GM19025 (cell line): ENCODE measurements at regions not wholly inside any gene's neighbourhood (a gene's known extent, or its start where the extent isn't known, plus 50 kb on each side); places are given as distances from the start of the nearest gene placed in this dataset.
"Not testable (repeated sequence)": the region's sequence is repeated elsewhere in the genome, so short reads cannot be mapped to it uniquely, and the experiment has no call there.

ENCODE experiments used
- ATAC-seq: cut with Tn5 transposase; IDR thresholded peaks from one replicate; pipeline ENCODE4 v1.9.1; 2021; ENCODE audit warnings: mild to moderate bottlenecking, low read depth, moderate library complexity; ENCODE audit not compliant: unreplicated experiment

DNA sequence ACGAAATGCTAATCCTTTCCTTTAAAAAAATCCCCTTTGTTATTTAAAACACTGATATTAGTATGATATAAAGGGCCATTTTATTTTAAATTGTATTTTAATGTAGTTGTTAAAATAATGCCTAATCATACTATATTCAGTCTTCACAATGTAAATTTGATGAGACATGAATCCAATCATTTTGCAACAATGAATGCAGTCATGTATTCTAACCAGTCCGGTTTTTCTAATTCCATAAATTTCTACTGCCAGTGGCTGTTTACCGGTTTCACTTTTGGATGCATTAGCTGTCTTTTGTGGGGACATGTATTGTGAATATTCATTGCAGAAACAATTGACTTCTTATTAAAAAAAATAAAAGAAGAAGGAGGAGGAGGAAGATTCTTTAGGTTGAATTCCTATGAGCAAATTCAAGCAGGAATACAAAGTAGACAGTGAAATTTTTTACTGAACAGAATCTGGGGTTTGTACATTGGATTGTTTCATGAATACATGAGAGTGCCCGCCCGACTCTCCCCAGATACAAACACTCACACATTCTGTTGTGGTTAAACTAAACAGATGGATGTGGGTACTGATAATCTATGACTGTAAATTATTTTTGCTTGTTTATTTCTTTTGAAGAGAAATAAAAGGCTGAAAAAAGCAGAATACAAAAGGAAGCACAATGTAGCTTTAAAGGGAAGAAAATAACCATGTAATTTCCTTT lies 624.8 kb upstream of the PTBP2 start:
- ATAC-seq = no peak

DNA sequence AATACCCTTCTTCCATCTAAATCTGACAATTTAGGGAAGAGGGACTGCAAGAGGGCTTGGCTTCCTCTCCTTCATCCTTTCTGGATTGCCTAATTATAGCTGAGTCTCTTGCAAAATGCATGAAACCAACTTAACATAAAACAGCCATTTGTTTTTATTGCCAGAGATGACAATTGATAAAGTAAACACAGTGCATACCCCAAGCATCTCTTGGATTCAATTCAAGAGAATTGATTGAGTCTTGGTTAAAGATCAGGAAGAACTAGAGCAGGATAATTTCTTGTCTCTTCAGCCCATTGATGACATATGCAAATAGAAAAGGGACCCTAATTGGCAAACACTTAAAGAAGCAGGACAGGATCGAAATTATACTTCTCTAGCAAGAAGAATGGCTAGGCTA lies 617.1 kb upstream of the PTBP2 start:
- ATAC-seq = no peak

DNA sequence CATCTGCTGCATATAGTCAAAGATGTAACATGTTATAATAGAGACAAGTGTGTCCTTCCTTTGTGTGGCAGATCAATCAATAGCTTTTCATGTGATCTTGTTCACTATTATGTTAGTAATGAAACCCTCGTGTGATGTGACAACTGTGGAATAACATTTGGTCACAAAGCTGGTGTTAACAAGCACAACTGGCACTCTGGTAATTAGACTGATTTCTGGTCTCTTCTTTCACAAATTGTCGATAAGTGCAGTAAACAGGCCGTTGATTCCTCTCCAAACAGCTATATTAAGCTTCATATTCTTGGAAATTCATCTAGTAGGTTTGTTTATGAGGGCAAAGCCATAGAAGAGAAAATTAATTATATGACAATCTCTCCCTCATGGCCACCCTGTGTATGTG lies 616.7 kb upstream of the PTBP2 start:
- ATAC-seq = no peak

DNA sequence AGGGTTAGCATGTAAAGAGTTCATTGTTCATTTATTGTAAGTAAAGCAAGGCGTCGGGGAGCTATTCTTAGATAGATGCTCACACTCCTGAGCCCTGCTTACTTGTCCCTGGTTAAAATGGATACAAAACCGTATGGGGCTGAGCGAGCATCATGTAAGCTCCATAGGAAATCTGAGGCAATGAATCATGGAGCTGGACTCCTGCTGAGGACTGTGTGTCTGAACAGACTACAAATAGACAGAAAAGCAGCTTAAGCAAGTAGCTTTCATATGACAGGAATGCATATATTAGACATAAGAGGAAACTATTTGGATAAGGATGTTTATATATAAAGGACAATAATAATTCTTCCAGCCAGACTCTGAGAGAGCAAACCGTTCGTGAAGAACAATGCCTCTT lies 604.9 kb upstream of the PTBP2 start:
- ATAC-seq = no peak

DNA sequence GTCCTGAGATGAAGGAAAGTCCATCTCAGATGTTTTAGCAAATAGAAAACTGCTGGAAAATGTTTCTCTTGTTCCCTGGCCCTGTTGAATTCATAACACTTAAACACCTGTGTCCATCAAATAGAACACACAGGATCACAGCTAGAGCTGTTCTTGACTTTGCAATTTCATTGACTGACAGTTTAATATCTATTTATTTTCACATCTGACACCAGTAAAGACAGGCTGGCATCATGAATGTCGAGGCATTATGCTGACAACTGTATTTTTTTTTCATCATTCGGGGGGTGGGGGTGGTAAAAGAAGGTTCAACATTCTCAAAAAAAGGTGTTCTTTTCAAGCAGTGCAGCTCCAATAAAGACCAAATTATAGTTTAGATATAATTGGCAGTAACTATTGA lies 591.2 kb upstream of the PTBP2 start:
- no peak for ATAC-seq

DNA sequence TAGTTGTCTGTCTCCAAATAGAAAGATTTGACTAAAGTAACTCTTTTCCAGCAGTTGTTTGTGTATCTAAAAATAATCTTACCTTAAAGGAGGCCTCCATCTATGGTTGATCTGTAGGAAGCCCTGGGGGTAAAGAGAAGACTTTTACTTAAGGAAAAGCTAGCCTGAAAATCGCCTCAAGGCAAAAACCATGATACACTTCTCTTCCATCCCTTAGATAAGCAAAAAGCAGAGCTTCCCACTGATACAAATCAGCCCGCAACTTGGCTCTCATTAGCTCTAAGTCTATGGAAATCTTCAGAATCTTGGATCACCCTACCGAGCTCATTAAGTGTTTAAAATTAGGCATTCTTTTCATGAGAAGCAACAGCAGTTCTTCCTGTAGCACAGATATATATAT lies 576.9 kb upstream of the PTBP2 start:
- ATAC-seq = no peak

DNA sequence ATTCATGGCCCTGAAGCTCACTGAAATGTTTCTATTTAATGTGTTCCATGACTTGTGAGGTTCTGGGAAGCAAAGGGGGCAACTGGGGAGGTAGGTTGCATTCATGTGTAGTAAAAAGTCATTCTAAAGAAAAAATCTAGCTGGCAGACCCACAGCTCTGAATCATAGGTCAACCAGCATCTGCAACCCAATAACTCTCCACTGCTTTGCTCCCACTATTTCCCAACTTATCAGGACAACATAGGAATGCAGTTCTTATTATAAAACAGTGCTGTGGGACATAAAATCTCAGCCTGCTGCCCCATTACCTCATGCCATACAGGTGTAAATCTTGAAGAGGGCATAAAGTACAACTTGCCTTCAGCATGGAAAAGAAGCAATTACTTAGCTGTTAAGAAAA lies 576.1 kb upstream of the PTBP2 start:
- ATAC-seq = no peak

DNA sequence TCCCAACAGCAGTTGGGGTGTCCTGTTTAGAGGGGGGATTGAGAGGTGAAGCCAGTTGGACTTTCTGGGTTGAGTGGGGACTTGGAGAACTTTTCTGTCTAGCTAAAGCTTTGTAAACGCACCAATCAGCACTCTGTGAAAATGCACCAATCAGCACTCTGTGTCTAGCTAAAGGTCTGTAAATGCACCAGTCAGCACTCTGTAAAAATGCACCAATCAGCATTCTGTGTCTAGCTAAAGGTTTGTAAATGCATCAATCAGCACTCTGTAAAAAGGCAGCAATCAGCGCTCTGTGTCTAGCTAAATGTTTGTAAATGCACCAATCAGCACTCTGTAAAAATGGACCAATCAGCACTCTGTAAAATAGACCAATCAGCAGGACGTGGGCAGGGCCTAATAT lies 568.6 kb upstream of the PTBP2 start:
- not testable (repeated sequence) for ATAC-seq

DNA sequence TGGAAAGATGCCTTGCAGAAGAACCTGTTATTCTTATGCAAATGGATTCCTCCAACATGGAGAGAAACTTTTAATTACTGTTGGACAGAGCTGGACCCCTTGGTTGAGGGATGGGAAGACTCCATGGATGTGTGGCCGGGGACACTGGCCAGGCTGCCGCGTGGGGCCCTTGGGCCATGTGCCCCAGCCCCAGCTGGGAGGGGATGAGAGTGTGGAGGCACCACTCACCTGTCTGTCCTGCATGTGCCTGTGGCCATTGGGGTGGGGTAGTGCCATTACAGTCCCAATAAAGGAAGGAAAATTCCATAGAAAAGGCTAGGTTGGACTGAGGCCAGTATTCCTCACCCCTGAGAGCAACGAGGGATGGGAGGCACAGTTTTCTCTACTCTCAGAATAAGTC lies 564.5 kb upstream of the PTBP2 start:
- no peak for ATAC-seq

DNA sequence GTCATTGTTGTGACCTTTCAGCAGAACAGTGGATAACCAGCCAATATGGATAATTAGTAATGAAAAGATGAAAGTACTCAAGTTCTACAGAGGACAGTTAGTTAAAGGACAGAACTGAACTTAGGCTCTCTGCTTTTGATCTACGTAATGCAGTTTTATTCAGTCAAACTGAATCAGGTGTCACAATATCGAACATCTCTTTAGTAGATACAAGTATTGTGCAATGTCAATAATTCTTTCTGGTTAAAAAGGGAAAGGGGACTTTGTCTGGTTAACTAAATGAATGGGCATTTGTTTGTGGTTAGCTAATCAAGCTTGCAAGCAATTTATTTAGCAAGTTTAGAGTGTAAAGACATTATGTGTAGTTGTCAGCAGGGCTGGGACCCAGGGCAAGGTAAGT lies 562.2 kb upstream of the PTBP2 start:
- ATAC-seq = no peak

DNA sequence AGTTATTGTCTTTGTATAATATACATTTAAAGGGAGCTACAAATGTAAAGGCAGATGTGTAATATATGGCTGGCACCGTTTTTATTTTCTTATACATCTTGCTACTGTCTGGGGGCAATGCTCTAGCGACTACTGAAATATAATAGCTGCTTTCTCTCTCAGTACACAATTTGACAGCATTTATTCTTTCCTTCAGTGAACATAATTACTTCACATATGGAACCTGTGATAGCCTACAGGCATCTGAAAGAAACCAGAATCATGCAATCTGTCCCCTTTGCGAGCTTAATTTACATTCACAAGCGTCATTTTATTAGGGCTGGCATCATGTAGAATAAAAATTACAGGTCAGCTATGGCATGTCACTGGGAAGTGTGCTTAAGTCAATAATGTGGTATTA lies 557.5 kb upstream of the PTBP2 start:
- no peak for ATAC-seq

DNA sequence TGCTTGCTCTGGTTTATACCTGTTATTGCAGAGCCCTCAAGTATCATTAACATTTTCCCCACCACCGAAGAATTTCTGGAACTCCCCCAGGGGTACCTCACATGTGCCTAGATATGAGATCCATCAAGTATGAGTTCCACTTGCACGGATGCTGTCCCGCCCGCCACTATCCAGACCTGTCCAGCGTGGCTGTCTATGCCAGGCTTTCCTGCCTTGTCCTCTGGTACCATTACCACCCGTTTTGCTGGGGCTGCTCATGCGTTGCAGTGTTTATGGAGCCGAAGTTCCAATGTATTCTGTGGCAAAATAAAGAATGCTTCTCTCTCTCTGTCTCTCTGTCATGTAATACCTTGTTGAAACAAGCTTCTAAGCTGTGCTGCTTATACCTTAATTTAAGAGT lies 543.5 kb upstream of the PTBP2 start:
- no peak for ATAC-seq

DNA sequence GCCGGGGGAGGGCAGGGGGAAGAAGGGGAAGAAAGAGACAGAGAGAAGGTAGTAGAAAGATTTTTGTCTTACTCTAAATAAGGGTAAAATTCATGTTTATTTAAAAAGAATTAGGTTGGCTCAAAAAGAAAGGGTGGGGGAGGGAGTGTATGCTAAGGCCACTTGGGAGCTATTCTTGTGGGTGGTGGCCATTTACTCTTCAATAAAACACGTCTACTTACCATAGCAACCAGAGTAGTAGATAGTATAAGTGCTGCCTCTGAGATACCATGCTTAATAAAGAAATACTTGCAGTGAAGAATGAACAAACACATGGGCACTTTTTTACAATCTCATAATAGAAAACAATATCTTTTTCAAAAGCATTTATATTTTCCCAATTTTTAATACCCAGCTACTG lies 538.1 kb upstream of the PTBP2 start:
- no peak for ATAC-seq

DNA sequence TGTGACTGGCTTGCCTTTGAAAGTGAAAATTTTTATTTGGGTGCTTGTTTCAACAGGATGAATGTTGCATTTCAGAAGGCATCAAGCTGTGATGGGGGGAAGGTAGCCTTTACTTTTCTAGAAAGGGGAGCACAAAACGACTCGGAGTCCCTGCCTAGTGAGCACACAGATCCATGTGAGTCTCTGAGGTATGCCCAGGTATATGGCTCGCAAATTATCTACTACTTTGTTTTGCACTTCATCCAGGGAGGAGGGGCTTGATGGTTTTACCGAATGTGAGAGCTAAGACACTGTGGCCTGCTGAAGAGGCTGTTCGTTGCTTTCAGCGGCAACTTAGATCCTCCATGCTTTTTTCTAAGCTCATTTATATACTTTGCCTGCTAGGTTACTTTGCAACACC lies 537.7 kb upstream of the PTBP2 start:
- no peak for ATAC-seq

DNA sequence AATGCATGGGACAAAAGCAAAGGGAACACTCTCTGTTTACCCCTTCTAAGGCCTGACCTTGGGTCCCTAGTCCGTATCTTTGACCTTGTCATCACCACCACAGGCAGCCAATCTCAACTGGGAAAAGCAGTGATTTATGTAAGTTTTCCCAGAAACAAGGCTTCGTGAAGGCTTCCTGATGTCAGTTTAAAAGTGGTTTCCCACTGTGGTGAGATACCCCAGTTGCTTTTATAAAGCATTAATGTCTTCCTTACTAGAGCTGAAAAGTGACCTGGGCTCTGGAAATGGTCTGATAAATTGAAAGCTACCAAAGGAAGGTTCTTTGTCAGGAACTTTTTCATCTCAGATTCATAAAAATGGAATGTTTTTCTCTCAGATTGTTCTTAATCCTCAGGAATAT lies 536.4 kb upstream of the PTBP2 start:
- no peak for ATAC-seq

DNA sequence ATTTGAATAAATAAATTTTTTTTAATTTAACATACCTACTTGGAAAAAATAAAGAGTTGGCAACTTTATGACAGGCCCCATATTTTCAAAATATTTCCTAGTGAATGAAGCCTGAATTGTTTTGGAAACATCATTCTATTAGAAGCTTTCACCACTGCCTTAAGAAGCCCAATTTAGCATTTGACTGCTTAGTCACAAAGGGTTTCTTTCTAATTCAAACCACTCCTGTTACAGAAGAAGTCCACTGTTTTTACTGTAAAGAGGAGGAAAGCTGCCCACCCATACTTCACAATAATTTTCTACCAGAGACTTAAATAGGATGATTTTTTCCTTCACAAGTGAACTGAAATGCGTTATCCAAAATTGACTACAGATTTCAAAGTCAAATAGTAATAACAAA lies 534.6 kb upstream of the PTBP2 start:
- no peak for ATAC-seq

DNA sequence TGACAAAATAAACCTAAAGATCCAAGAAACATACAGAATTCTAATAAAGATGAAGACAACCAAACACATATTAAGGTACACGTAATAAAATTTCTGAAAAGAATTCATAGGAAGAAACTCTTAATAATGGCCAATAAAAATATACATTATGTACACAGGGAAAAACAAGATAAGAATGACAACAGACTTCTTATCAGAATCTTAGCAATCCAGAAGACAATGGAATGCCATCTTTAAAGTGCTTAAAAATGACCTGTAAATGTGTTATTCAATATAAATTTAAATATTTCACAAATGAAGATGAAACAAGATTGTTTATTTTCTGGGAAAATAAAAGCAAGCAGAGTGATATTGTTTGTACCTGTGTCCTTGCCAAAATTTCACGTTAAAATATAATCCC lies 530.4 kb upstream of the PTBP2 start:
- ATAC-seq = no peak

DNA sequence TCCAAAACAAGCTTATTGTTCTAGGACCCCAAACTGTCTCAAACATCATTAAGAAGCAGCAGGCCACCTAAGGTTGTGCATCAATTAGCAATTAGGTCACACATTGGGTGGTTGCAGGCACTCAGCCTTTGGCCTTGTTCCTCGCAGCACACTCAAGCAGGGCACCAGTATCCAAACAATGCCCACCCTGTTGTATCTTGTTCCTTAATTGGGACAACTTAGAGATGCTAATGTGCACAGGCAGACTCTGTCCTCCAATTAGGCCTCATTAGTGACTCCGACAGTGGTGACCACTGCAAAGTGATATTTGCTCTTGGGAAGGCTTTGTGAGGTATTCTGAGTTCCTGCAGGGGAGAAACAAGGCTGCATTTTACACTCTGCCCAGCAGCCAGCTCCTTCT lies 515.1 kb upstream of the PTBP2 start:
- ATAC-seq = no peak

DNA sequence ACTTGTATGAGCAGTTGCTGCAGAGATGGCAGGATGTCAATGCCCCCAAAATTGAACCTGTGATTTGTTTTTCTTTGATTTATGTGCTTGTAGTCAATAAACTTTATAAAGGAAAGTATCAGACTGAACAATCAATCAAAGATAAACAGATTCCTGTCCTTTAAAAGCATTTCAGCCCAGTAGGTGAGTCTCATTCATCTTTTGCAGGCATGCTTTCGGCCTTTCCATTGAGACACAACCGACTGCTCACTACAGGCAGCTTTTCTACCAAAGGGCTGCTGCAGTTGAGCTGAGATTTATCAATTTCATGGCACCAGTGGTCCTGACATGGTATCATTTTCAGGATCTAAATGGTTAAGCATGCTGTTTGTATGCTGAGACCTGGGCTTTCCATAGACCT lies 513.6 kb upstream of the PTBP2 start:
- no peak for ATAC-seq

DNA sequence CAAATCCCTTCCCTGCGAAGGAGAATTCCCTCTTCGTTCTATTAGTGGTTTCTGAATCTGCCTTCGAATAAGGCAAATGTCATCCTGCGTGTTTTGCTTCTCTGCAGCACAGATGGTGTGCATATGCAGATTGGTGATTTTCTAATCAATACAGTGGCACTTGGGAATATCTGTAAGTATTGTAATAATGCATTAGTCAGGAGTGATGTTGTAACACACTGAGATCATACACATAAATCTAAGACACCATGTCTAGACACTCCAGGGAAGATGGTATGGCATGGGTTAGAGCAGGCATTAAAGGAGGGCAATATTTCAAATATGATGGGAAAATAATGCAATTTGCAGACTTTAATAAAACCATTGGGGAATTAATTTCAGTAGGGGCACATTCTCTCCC lies 513.2 kb upstream of the PTBP2 start:
- no peak for ATAC-seq

DNA sequence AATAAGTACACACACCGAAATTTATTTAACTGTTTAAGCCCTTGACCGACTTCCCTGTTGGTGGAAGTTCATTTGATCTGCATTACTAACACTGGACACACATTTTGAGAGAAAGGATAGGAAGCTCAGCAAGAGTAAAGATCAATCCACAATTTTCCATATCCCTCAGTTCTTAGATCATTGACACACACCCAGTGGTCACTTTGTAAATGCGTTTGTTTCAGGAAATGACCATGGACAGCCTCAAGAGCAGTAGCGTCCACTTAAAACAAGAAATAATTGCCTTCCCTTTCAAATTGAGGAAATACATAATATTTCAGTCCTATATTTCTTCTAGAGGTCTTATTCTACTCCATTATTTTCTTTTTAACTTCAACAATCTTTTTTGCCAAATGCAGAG lies 511.5 kb upstream of the PTBP2 start:
- ATAC-seq = no peak

DNA sequence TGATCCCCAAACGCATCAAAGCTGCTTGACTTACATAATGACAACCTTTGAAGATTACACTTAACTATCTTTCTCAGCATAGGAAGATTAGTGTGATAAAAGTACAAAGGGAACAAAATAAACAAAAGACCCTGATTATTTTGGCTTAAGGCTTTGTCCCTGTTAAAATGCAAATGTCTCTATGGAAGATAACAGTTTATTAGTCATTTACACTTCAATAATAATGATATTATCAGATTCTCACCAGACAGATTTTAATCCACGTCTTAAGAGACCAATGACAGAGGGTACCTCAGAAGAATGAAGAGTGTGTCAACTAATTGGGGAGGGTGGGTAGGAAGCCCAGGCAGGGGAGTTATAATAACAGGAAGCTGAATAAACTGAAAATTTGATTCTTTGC lies 510.4 kb upstream of the PTBP2 start:
- no peak for ATAC-seq

DNA sequence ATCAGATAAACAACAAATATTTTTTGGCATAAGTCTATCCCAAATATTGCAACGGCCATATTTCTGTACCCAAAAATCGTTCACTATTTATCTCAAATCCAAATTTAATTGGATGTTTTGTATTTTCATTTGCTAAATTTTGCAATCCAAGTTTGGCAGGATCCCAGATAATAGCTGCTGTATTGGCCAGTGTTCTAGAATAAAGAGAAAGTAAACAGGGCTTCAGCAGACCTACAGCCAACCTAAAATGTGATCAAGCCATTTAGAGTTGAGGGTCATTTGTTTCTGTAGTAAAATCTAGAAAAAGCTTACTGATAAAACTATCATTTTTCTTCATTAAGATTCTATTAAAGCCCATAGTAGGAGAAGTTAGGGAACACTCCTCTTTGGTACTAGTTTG lies 506.6 kb upstream of the PTBP2 start:
- ATAC-seq = no peak
